A673 (cell line): ENCODE measurements at regions not wholly inside any gene's neighbourhood (a gene's known extent, or its start where the extent isn't known, plus 50 kb on each side); places are given as distances from the start of the nearest gene placed in this dataset.
"Not testable (repeated sequence)": the region's sequence is repeated elsewhere in the genome, so short reads cannot be mapped to it uniquely, and the experiment has no call there.

ENCODE experiments used
- BruUV-seq: library from RNA; stranded (reverse); fragments of 400-500 nt; replicated peaks from 2 replicates; lab custom pipeline; 2021; lab: Mats Ljungman, UMichigan
- CTCF ChIA-PET: fragments of 300-600 bp; sonication (Branson Sonifier 250); formaldehyde crosslinking; loops from one replicate; lab custom pipeline; 2022; ENCODE audit warnings: antibody characterized with exemption; lab: Charles Lee
- POLR2A ChIA-PET: fragments of 300-600 bp; sonication (Branson Sonifier 250); formaldehyde crosslinking; loops from one replicate; lab custom pipeline; 2022; ENCODE audit warnings: antibody characterized with exemption; ENCODE audit not compliant: low non-redundant PET; lab: Charles Lee
- DNase-seq: peaks from one replicate; pipeline ENCODE4 v3.0.0-alpha.2; 2015; ENCODE audit warnings: low spot score
- H3K27ac ChIP-seq: fragments of 200-600 bp; sonication (generic); 2 replicates; pipeline ENCODE4 v1.5.1; 2016; ENCODE audit warnings: mixed run types, low read depth, mild to moderate bottlenecking, mixed read lengths, antibody characterized with exemption, low read length; ENCODE audit not compliant: poor library complexity, severe bottlenecking
- H3K27me3 ChIP-seq: fragments of 200-600 bp; sonication (generic); replicated peaks from 2 replicates; pipeline ENCODE4 v1.6.1; 2017; ENCODE audit warnings: mixed run types, low read depth, mild to moderate bottlenecking, mixed read lengths, antibody characterized with exemption, low read length; ENCODE audit not compliant: insufficient read depth, poor library complexity
- H3K36me3 ChIP-seq: fragments of 200-600 bp; sonication (generic); 2 replicates; pipeline ENCODE4 v1.6.1; 2016; ENCODE audit warnings: mixed run types, mild to moderate bottlenecking, mixed read lengths, antibody characterized with exemption, low read length; ENCODE audit not compliant: insufficient read depth, poor library complexity, severe bottlenecking
- H3K4me1 ChIP-seq: fragments of 200-600 bp; sonication (generic); 2 replicates; pipeline ENCODE4 v1.6.1; 2017; ENCODE audit warnings: mixed run types, mild to moderate bottlenecking, mixed read lengths, antibody characterized with exemption, low read length; ENCODE audit not compliant: insufficient read depth, poor library complexity, severe bottlenecking
- H3K4me3 ChIP-seq: fragments of 200-600 bp; sonication (generic); 2 replicates; pipeline ENCODE4 v1.5.1; 2016; ENCODE audit warnings: low read depth, mixed run types, mild to moderate bottlenecking, mixed read lengths, low read length; ENCODE audit not compliant: poor library complexity, severe bottlenecking
- H3K9me3 ChIP-seq: fragments of 200-600 bp; sonication (generic); 2 replicates; pipeline ENCODE4 v1.6.1; 2016; ENCODE audit warnings: mixed run types, low read depth, mild to moderate bottlenecking, mixed read lengths, antibody characterized with exemption, low read length; ENCODE audit not compliant: poor library complexity, severe bottlenecking
- CTCF ChIP-seq: fragments of 300-800, 200-600 bp; sonication (generic); conservative IDR thresholded peaks from 2 replicates; pipeline ENCODE4 v1.5.1; 2017; ENCODE audit warnings: low read depth, mild to moderate bottlenecking, antibody characterized with exemption, low read length, moderate library complexity, mixed read lengths
- EZH2 ChIP-seq: fragments of 200-600 bp; sonication (generic); IDR thresholded peaks from 2 replicates; pipeline ENCODE4 v1.6.1; 2017; ENCODE audit warnings: borderline replicate concordance, low read depth, mild to moderate bottlenecking, mixed read lengths, antibody characterized with exemption, low read length; ENCODE audit not compliant: poor library complexity, severe bottlenecking
- intact Hi-C: fragments of 100-400 bp; cut with micrococcal nuclease; formaldehyde crosslinking; loops from one replicate; pipeline ENCODE4 v1.10.0; 2022; ENCODE audit not compliant: unreplicated experiment

DNA sequence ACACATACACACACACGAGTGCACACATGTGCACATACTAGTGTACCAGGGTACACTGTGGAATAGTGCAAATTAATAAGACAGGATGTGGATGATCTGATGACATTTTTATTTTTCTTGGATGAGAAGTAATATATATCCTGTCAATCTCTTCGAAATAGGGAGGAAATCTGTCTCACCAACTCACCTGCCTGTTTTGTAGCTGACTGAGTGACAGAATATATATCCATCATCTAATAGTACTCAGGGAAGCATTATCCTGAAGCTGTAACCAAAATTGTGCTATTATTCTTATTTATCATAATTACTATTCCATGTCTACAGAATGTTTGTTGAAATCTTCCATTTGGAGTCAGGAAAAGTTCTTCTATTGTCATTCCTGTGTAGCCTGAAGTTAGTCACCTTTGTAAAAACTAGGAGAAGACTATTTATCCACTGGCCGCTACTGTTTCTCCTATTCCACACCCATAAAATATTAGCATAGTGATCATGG, 888.0 kb downstream of the TRAM1L1 start:
- Histone ChIP-seq H3K36me3 (no peaks in the 10 kb centered on the region), H3K4me3 (peak overlapping the region; percentile 44), H3K27me3 (no peaks in the 10 kb centered on the region), H3K27ac (peak overlapping the region; percentile 83), H3K9me3 (no peaks in the 10 kb centered on the region), H3K4me1 (peaks cover 23% of the 10 kb centered on the region)
- DNase-seq = no peak
- intact Hi-C loops = no loop called here
- ChIA-PET CTCF (no interaction called here), POLR2A (no interaction called here)
- BruUV-seq = TSS peak; percentile 30
- no peak for TF ChIP-seq CTCF
- TF ChIP-seq EZH2 = no peak

DNA sequence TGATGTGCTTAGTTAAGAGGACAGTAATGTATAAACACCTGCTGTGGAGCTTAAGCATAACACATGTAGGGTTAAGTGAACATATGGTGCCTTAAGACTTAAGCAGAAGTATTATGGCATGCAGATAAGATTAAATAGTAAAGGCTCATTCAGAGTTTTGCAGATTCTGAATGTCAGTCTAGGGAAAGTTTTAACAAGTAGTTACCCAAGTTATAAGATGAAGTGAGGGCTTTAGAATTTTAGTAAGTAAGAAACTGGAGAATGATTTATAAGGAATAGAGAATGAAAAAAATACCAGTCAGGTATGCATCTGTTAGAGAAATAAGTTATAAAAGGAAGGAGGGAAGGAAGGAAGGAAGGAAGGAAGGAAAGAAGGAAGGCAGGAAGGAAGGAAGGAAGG, 902.1 kb downstream of the TRAM1L1 start:
- peak; percentile 88 for DNase-seq
- BruUV-seq = no TSS peak
- intact Hi-C loops = loop anchor here (1.0 to 10.0 kb wide), 13 partner anchors 126 to 1849 kb away; partner anchors contain the start of gene NDST3
- Histone ChIP-seq H3K36me3 (peaks cover 6% of the 10 kb centered on the region), H3K27me3 (no peaks in the 10 kb centered on the region), H3K9me3 (no peaks in the 10 kb centered on the region), H3K4me3 (no peak overlapping the region), H3K4me1 (peaks cover 75% of the 10 kb centered on the region), H3K27ac (peak overlapping the region; percentile 97)
- CTCF ChIA-PET = no interaction called here
- POLR2A ChIA-PET = interaction anchor here (1.0 kb wide), 1 partner anchor 317 kb away, joined by 18 read pairs; no protein-coding TSS in a partner anchor
- no peak for TF ChIP-seq EZH2
- TF ChIP-seq CTCF = no peak

GRCh38 chr4:116180157-116180601, 905.2 kb downstream of the TRAM1L1 start:
- BruUV-seq = no TSS peak
- peak overlapping the region; percentile 31 for H3K4me3 ChIP-seq

DNA sequence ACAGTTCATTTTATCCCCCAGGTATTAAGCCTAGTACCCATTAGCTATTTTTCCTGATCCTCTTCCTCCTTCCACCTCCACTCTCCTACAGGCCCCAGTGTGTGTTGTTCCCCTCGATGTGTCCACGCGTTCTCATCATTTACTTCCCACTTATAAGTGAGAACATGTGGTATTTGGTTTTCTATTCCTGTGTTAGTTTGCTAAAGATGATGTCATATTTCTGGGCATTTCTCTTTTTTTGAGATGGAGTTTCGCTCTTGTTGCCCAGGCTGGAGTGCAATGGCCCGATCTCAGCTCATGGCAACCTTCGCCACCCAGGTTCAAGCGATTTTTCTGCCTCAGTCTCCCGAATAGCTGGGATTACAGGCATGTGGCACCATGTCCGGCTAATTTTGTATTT, 934.0 kb downstream of the TRAM1L1 start:
- POLR2A ChIA-PET, BruUV-seq: not testable (repeated sequence)

More at GRCh38 chr4:116180157-116180601, 905.2 kb downstream of the TRAM1L1 start:
- CTCF ChIA-PET = interaction anchor here (0.6 to 1.0 kb wide), 2 partner anchors 10 to 1521 kb away, joined by 3 to 4 read pairs; no protein-coding TSS in a partner anchor
- Histone ChIP-seq H3K4me1 (peaks cover 58% of the 10 kb centered on the region), H3K36me3 (peaks cover 6% of the 10 kb centered on the region), H3K9me3 (no peaks in the 10 kb centered on the region), H3K27me3 (no peaks in the 10 kb centered on the region), H3K27ac (peak overlapping the region; percentile 97)
- TF ChIP-seq CTCF = peak; percentile 78
- TF ChIP-seq EZH2 = no peak
- POLR2A ChIA-PET = interaction anchor here (0.6 kb wide), 1 partner anchor 57 kb away, joined by 4 read pairs; no protein-coding TSS in a partner anchor
- DNase-seq = peak; percentile 73
- intact Hi-C loops = loop anchor here (5.0 to 10.0 kb wide), 11 partner anchors 123 to 1852 kb away; partner anchors contain the start of gene NDST3

More for the DNA sequence above, 934.0 kb downstream of the TRAM1L1 start:
- H3K9me3 ChIP-seq, H3K36me3 ChIP-seq, H3K27ac ChIP-seq, DNase-seq, H3K27me3 ChIP-seq, intact Hi-C loops, CTCF ChIA-PET, H3K4me1 ChIP-seq, H3K4me3 ChIP-seq: not testable (repeated sequence)
